ENCODE measurements at regions not wholly inside any gene's neighbourhood (a gene's known extent, or its start where the extent isn't known, plus 50 kb on each side); places are given as distances from the start of the nearest gene placed in this dataset.
"Not testable (repeated sequence)": the region's sequence is repeated elsewhere in the genome, so short reads cannot be mapped to it uniquely, and the experiment has no call there.

DNA sequence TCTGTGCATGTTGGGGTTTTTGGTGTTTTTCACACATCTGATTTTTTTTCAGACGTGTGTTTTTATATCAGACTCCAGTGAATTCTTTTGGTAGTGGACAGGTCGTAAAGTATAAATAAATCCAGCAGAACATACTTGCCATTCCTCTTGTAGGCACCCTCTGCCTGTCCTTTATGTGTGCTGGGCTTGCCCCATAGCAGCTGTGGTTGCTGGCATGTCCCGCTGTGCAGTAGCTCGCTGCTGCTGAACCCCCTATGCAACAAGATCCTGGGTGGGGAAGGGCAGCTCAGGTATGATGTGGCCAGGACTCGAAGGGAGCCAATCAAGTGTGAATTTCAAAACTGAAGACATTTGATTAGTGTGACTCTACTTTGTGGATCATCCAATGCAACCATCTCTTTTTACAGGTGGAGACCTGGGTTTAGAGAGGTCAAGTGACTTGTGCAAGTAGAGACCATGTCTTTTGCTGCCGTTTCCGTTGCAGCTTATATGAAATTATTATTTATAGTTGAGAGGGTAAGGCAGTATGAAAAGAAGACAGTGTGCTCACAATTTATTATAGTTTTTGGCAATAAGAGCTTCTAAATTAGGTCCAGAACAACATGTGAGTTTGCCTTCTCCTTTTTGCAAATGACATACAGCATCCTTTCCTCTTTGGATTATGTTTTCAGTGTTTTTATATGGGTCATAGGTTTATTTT is 350.8 kb upstream of the C2CD4B start:
- Histone ChIP-seq H3K79me2 (ENCODE audit: low read length) (no peaks in the 10 kb centered on the region), H3K4me2 (ENCODE audit: low read length) (no peak overlapping the region), H3K4me3 (ENCODE audit: low read length) (no peak overlapping the region), H2AFZ (ENCODE audit: low read depth, low read length) (no peak overlapping the region), H3K4me1 (ENCODE audit: low read length) (peaks cover 8% of the 10 kb centered on the region; the same call in 1 of the 2 replicates), H4K20me1 (ENCODE audit: insufficient read depth, low read length) (no peaks in the 10 kb centered on the region), H3K9me3 (ENCODE audit: insufficient read depth, low read length) (no peaks in the 10 kb centered on the region), H3K9ac (ENCODE audit: low read length) (no peak overlapping the region), H3K27me3 (ENCODE audit: low read depth, low read length) (no peaks in the 10 kb centered on the region), H3K27ac (ENCODE audit: low read length) (no peak overlapping the region), H3K36me3 (replicated peaks; ENCODE audit: low read depth, low read length) (no peaks in the 10 kb centered on the region)
- TF ChIP-seq CTCF (IDR thresholded peaks at IDR 0.05; ENCODE audit: low read depth, low read length), result no peak
- no peak for TF ChIP-seq EZH2phosphoT487 (IDR thresholded peaks at IDR 0.05; ENCODE audit: low read depth)

- peaks cover 8% of the 10 kb centered on the region; the same call in 1 of the 2 replicates for H3K4me1 ChIP-seq (ENCODE audit: low read length)
- H3K27me3 ChIP-seq (ENCODE audit: low read depth, low read length), result no peaks in the 10 kb centered on the region
- H3K9me3 ChIP-seq (ENCODE audit: insufficient read depth, low read length), result no peaks in the 10 kb centered on the region
- no peak overlapping the region for H3K27ac ChIP-seq (ENCODE audit: low read length)
- no peaks in the 10 kb centered on the region for H3K79me2 ChIP-seq (ENCODE audit: low read length)
- no peaks in the 10 kb centered on the region for H3K36me3 ChIP-seq (replicated peaks; ENCODE audit: low read depth, low read length)
- H2AFZ ChIP-seq (ENCODE audit: low read depth, low read length), result no peak overlapping the region
- no peak overlapping the region for H3K4me3 ChIP-seq (ENCODE audit: low read length)
- H4K20me1 ChIP-seq (ENCODE audit: insufficient read depth, low read length), result no peaks in the 10 kb centered on the region
- H3K4me2 ChIP-seq (ENCODE audit: low read length), result no peak overlapping the region
- no peak for TF ChIP-seq EZH2phosphoT487 (IDR thresholded peaks at IDR 0.05; ENCODE audit: low read depth)
- H3K9ac ChIP-seq (ENCODE audit: low read length), result no peak overlapping the region
Measured at GRCh38 chr15:62517541-62517940, 352.5 kb upstream of the C2CD4B start.

DNA sequence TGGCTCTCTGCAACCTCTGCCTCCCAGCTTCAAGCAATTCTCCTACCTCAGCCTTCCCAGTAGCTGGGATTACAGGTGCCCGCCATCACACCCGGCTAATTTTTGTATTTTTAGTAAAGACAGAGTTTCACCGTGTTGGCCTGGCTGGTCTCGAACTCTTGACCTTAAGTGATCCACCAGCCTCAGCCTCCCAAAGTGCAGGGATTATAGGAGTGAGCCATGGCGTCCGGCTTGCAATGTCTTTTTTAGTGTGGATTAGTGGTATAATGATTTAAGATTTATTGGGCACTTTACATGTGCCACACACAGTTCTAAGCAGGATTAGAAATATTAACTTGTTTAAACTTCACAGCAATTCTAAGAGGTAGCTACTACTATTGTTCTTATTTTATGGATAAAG is 353.6 kb upstream of the C2CD4B start:
- H2AFZ ChIP-seq (ENCODE audit: low read depth, low read length); H3K9ac ChIP-seq (ENCODE audit: low read length); H4K20me1 ChIP-seq (ENCODE audit: insufficient read depth, low read length); H3K36me3 ChIP-seq (replicated peaks; ENCODE audit: low read depth, low read length); H3K27ac ChIP-seq (ENCODE audit: low read length); H3K4me1 ChIP-seq (ENCODE audit: low read length); H3K9me3 ChIP-seq (ENCODE audit: insufficient read depth, low read length); H3K27me3 ChIP-seq (ENCODE audit: low read depth, low read length); H3K4me2 ChIP-seq (ENCODE audit: low read length); H3K79me2 ChIP-seq (ENCODE audit: low read length); H3K4me3 ChIP-seq (ENCODE audit: low read length): not testable (repeated sequence)

DNA sequence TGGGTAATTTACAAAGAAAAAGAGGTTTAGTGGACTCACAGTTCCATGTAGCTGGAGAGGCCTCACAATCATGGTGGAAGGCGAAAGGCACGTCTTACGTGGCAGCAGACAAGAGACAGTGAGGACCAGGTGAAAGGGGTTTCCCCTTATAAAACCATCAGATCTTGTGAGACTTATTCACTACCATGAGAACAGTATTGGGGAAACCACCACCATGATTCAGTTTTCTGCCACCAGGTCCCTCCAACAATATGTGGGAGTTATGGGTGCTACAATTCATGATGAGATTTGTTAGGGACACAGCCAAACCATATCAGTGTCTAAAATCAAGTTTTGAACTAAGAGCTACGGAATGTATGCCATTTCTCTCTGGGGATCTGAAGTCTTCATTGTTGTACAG is 354.8 kb upstream of the C2CD4B start:
- H3K9ac ChIP-seq (ENCODE audit: low read length), result no peak overlapping the region
- no peak overlapping the region for H3K4me2 ChIP-seq (ENCODE audit: low read length)
- peaks cover 8% of the 10 kb centered on the region; the same call in 1 of the 2 replicates for H3K4me1 ChIP-seq (ENCODE audit: low read length)
- H3K9me3 ChIP-seq (ENCODE audit: insufficient read depth, low read length), result no peaks in the 10 kb centered on the region
- H2AFZ ChIP-seq (ENCODE audit: low read depth, low read length), result no peak overlapping the region
- TF ChIP-seq CTCF (IDR thresholded peaks at IDR 0.05; ENCODE audit: low read depth, low read length) (no peak), EZH2phosphoT487 (IDR thresholded peaks at IDR 0.05; ENCODE audit: low read depth) (no peak)
- no peaks in the 10 kb centered on the region for H3K79me2 ChIP-seq (ENCODE audit: low read length)
- no peaks in the 10 kb centered on the region for H3K27me3 ChIP-seq (ENCODE audit: low read depth, low read length)
- no peak overlapping the region for H3K27ac ChIP-seq (ENCODE audit: low read length)
- no peaks in the 10 kb centered on the region for H4K20me1 ChIP-seq (ENCODE audit: insufficient read depth, low read length)
- no peaks in the 10 kb centered on the region for H3K36me3 ChIP-seq (replicated peaks; ENCODE audit: low read depth, low read length)
- H3K4me3 ChIP-seq (ENCODE audit: low read length), result no peak overlapping the region

GRCh38 chr15:62520887-62521286 is 355.8 kb upstream of the C2CD4B start:
- H3K4me2 ChIP-seq (ENCODE audit: low read length), result no peak overlapping the region
- H3K9me3 ChIP-seq (ENCODE audit: insufficient read depth, low read length), result no peaks in the 10 kb centered on the region
- H3K4me3 ChIP-seq (ENCODE audit: low read length), result no peak overlapping the region
- no peaks in the 10 kb centered on the region for H3K79me2 ChIP-seq (ENCODE audit: low read length)
- H4K20me1 ChIP-seq (ENCODE audit: insufficient read depth, low read length), result no peaks in the 10 kb centered on the region
- no peak overlapping the region for H3K9ac ChIP-seq (ENCODE audit: low read length)
- TF ChIP-seq EZH2phosphoT487 (IDR thresholded peaks at IDR 0.05; ENCODE audit: low read depth), result no peak
- no peak for TF ChIP-seq CTCF (IDR thresholded peaks at IDR 0.05; ENCODE audit: low read depth, low read length)
- no peaks in the 10 kb centered on the region for H3K27me3 ChIP-seq (ENCODE audit: low read depth, low read length)
- H3K27ac ChIP-seq (ENCODE audit: low read length), result no peak overlapping the region
- H2AFZ ChIP-seq (ENCODE audit: low read depth, low read length), result no peak overlapping the region
- H3K4me1 ChIP-seq (ENCODE audit: low read length), result peaks cover 8% of the 10 kb centered on the region; the same call in 1 of the 2 replicates
- no peaks in the 10 kb centered on the region for H3K36me3 ChIP-seq (replicated peaks; ENCODE audit: low read depth, low read length)

Measured in OCI-LY3 (cell line).